D721Med (cell line): ENCODE measurements at regions not wholly inside any gene's neighbourhood (a gene's known extent, or its start where the extent isn't known, plus 50 kb on each side); places are given as distances from the start of the nearest gene placed in this dataset.
"Not testable (repeated sequence)": the region's sequence is repeated elsewhere in the genome, so short reads cannot be mapped to it uniquely, and the experiment has no call there.

Source experiments
- DNase-seq: peaks from one replicate; pipeline ENCODE4 v3.0.0; 2011; ENCODE audit warnings: low spot score; ENCODE audit not compliant: insufficient read length
- FAIRE-seq: peaks from 2 replicates; lab custom pipeline; 2011; peaks lifted over from hg19 to GRCh38; lab: Jason Lieb, UNC
- TF ChIP-seq, protein P1 (sequence below): IDR thresholded peaks from 2 replicates; pipeline ENCODE4 v1.5.1; 2012; ENCODE audit warnings: mild to moderate bottlenecking, control low read depth; ENCODE audit not compliant: insufficient read depth; ENCODE audit errors: missing control alignments

GRCh38 chr4:125187226-125188176 lies 127.3 kb upstream of the FAT4 start:
- DNase-seq (no peak), FAIRE-seq (no peak)
- TF ChIP-seq, protein P1, sequence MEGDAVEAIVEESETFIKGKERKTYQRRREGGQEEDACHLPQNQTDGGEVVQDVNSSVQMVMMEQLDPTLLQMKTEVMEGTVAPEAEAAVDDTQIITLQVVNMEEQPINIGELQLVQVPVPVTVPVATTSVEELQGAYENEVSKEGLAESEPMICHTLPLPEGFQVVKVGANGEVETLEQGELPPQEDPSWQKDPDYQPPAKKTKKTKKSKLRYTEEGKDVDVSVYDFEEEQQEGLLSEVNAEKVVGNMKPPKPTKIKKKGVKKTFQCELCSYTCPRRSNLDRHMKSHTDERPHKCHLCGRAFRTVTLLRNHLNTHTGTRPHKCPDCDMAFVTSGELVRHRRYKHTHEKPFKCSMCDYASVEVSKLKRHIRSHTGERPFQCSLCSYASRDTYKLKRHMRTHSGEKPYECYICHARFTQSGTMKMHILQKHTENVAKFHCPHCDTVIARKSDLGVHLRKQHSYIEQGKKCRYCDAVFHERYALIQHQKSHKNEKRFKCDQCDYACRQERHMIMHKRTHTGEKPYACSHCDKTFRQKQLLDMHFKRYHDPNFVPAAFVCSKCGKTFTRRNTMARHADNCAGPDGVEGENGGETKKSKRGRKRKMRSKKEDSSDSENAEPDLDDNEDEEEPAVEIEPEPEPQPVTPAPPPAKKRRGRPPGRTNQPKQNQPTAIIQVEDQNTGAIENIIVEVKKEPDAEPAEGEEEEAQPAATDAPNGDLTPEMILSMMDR = no peak

DNA sequence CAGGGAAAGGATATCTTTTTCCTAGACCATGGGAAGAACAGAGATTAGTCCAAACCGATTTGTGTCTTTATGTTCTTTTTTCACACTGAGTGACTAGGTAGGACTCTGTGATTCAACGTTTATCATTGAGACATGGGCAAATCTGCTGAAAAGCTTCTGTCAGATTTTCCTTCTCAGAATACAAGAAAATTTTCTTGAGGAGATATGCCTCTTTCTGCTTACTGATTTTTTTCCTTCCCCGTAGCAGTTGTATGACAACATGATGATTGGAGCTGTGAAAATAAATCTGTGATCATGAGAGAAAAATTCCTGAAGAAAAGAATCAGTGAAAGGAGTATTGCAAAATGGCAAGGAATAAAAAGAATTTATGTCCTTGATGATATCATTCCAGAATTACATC lies 130.6 kb upstream of the FAT4 start:
- TF ChIP-seq, protein P1 = no peak
- no peak for FAIRE-seq

DNA sequence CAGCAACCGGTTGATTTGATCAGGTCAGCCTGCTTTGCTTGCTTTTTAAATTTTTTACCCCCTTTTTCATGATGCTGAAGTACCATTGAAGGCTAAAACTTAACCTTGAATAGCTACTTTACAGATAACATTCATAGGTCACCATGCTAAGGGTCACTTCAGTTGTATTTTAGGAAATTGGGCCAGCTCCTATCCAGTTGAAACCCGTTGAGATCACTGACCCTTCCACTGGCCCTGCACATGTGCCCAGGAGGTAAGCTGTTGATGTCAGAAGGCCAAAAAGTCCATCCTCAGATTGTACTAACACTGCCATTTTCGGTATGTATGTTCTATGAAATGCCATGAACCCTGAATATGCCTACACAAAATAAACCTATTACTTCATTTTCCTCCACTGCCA lies 133.0 kb upstream of the FAT4 start:
- no peak for FAIRE-seq
- TF ChIP-seq, protein P1 = no peak
- no peak for DNase-seq

More for the DNA sequence above, 130.6 kb upstream of the FAT4 start:
- DNase-seq = no peak

DNA sequence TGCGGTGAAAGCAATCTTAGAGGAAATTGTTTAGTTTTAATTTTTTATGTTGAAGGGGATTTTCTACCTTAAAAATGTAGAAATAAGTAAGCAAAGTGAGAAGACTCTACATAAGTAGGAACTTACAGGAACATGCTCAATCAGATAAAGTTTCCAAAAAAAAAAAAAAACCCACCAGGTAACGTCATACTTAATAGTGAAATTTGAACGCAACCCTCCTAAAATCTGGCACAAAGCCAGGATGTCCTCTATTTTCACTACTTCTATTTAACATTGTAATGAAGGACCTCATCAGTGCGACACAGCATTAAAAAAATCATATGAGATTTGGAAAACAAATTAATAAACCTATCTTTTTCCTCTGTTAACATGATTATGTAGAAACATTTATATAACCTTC lies 135.0 kb upstream of the FAT4 start:
- TF ChIP-seq, protein P1 = no peak
- FAIRE-seq (no peak), DNase-seq (no peak)

- TF ChIP-seq, protein P1 = no peak
- FAIRE-seq = no peak
Measured at GRCh38 chr4:125169192-125169591, 145.6 kb upstream of the FAT4 start.

GRCh38 chr4:125168531-125168930 lies 146.2 kb upstream of the FAT4 start:
- TF ChIP-seq, protein P1 = no peak
- no peak for FAIRE-seq
- DNase-seq = no peak

More at GRCh38 chr4:125169192-125169591, 145.6 kb upstream of the FAT4 start:
- no peak for DNase-seq

GRCh38 chr4:125166012-125166411 lies 148.7 kb upstream of the FAT4 start:
- DNase-seq, FAIRE-seq: not testable (repeated sequence)
